H9 (cell line): ENCODE measurements at regions not wholly inside any gene's neighbourhood (a gene's known extent, or its start where the extent isn't known, plus 50 kb on each side); places are given as distances from the start of the nearest gene placed in this dataset.

Experiments used
- DNase-seq: peaks from one replicate; pipeline ENCODE4 v3.0.0-alpha.2; 2017
- H2AFZ ChIP-seq: one replicate; pipeline ENCODE4 v1.6.1; 2013; ENCODE audit warnings: mild to moderate bottlenecking, low read length, control low read depth, moderate library complexity
- H2AK5ac ChIP-seq: 2 replicates; pipeline ENCODE4 v1.6.1; 2013; ENCODE audit warnings: low read length, control low read depth, mixed read lengths; ENCODE audit not compliant: insufficient read length
- H2BK120ac ChIP-seq: one replicate; pipeline ENCODE4 v1.6.1; 2013; ENCODE audit warnings: low read depth, mild to moderate bottlenecking, low read length, control low read depth, inconsistent platforms; ENCODE audit not compliant: poor library complexity, severe bottlenecking
- H2BK12ac ChIP-seq: 2 replicates; pipeline ENCODE4 v1.6.1; 2013; ENCODE audit warnings: low read length, control low read depth, mixed read lengths, low read depth; ENCODE audit not compliant: insufficient read length
- H2BK15ac ChIP-seq: 2 replicates; pipeline ENCODE4 v1.6.1; 2013; ENCODE audit warnings: low read depth, low read length, control low read depth
- H2BK20ac ChIP-seq: one replicate; pipeline ENCODE4 v1.6.1; 2013; ENCODE audit warnings: low read depth, mild to moderate bottlenecking, low read length, control low read depth, inconsistent platforms; ENCODE audit not compliant: poor library complexity, severe bottlenecking
- H2BK5ac ChIP-seq: 2 replicates; pipeline ENCODE4 v1.6.1; 2013; ENCODE audit warnings: low read length, control low read depth, mixed read lengths; ENCODE audit not compliant: insufficient read length
- H3K14ac ChIP-seq: 2 replicates; pipeline ENCODE4 v1.6.1; 2013; ENCODE audit warnings: low read length, control low read depth; ENCODE audit not compliant: insufficient read depth
- H3K18ac ChIP-seq: 2 replicates; pipeline ENCODE4 v1.6.1; 2013; ENCODE audit warnings: low read depth, mild to moderate bottlenecking, mixed read lengths, low read length, control low read depth; ENCODE audit not compliant: insufficient read length
- H3K23ac ChIP-seq: 2 replicates; pipeline ENCODE4 v1.6.1; 2013; ENCODE audit warnings: low read length, control low read depth, mixed read lengths, low read depth; ENCODE audit not compliant: insufficient read length
- H3K23me2 ChIP-seq: 2 replicates; pipeline ENCODE4 v1.6.1; 2013; ENCODE audit warnings: low read depth, mild to moderate bottlenecking, mixed read lengths, low read length, control low read depth; ENCODE audit not compliant: insufficient read length, poor library complexity, severe bottlenecking
- H3K27ac ChIP-seq: 2 replicates; pipeline ENCODE4 v1.5.1; 2013; ENCODE audit warnings: low read length, control low read depth, mixed read lengths, low read depth; ENCODE audit not compliant: insufficient read length
- H3K27me3 ChIP-seq: 2 replicates; pipeline ENCODE4 v1.6.1; 2013; ENCODE audit warnings: low read length, control low read depth, inconsistent platforms; ENCODE audit not compliant: insufficient read depth
- H3K4ac ChIP-seq: 2 replicates; pipeline ENCODE4 v1.6.1; 2013; ENCODE audit warnings: low read depth, mild to moderate bottlenecking, control low read depth, inconsistent platforms, low read length, moderate library complexity
- H3K4me1 ChIP-seq: 2 replicates; pipeline ENCODE4 v1.6.1; 2013; ENCODE audit warnings: low read length, control low read depth, inconsistent platforms; ENCODE audit not compliant: insufficient read depth
- H3K4me2 ChIP-seq: 2 replicates; pipeline ENCODE4 v1.6.1; 2013; ENCODE audit warnings: low read length, control low read depth, mixed read lengths; ENCODE audit not compliant: insufficient read length, insufficient read depth
- H3K56ac ChIP-seq: 2 replicates; pipeline ENCODE4 v1.6.1; 2013; ENCODE audit warnings: low read depth, mild to moderate bottlenecking, mixed read lengths, low read length, control low read depth; ENCODE audit not compliant: insufficient read length
- H3K79me1 ChIP-seq: 2 replicates; pipeline ENCODE4 v1.6.1; 2013; ENCODE audit warnings: low read depth, mild to moderate bottlenecking, moderate library complexity, low read length, control low read depth, inconsistent platforms; ENCODE audit not compliant: insufficient read depth, poor library complexity, severe bottlenecking
- H3K79me2 ChIP-seq: 2 replicates; pipeline ENCODE4 v1.6.1; 2013; ENCODE audit warnings: low read length, control low read depth, inconsistent platforms; ENCODE audit not compliant: insufficient read depth
- H3K9ac ChIP-seq: 2 replicates; pipeline ENCODE4 v1.6.1; 2013; ENCODE audit warnings: low read length, control low read depth, mixed read lengths; ENCODE audit not compliant: insufficient read length; ENCODE audit errors: extremely low read depth
- H3K9me3 ChIP-seq: one replicate; pipeline ENCODE4 v1.6.1; 2013; ENCODE audit warnings: low read depth, low read length, inconsistent platforms; ENCODE audit not compliant: control insufficient read depth
- H3T11ph ChIP-seq: one replicate; pipeline ENCODE4 v1.6.1; 2013; ENCODE audit warnings: mild to moderate bottlenecking, low read length, control low read depth, inconsistent platforms
- H4K20me1 ChIP-seq: one replicate; pipeline ENCODE4 v1.6.1; 2013; ENCODE audit not compliant: control insufficient read depth, insufficient read length, insufficient read depth
- H4K5ac ChIP-seq: 2 replicates; pipeline ENCODE4 v1.6.1; 2013; ENCODE audit warnings: low read depth, mild to moderate bottlenecking, mixed read lengths, low read length, control low read depth; ENCODE audit not compliant: insufficient read length
- H4K8ac ChIP-seq: replicated peaks from 2 replicates; pipeline ENCODE4 v1.6.1; 2013; ENCODE audit warnings: low read length, control low read depth, mixed read lengths, low read depth; ENCODE audit not compliant: insufficient read length
- H4K91ac ChIP-seq: 2 replicates; pipeline ENCODE4 v1.6.1; 2013; ENCODE audit warnings: low read depth, mild to moderate bottlenecking, moderate library complexity, mixed read lengths, low read length, control low read depth; ENCODE audit not compliant: insufficient read length
- H3K27ac Mint-ChIP-seq, 3 experiments: 2 replicates in 2 of 3; 3 replicates in 1 of 3; pipeline ENCODE4 v1.8.0; 2020 to 2021; ENCODE audit warnings: mixed read lengths in 3 of 3, mild to moderate bottlenecking in 1 of 3, moderate library complexity in 1 of 3
- H3K27me3 Mint-ChIP-seq: 2 replicates; pipeline ENCODE4 v1.8.0; 2021; ENCODE audit warnings: low read depth, mild to moderate bottlenecking, moderate library complexity, mixed read lengths
- H3K36me3 Mint-ChIP-seq, 3 experiments: 2 replicates in 2 of 3; 3 replicates in 1 of 3; pipeline ENCODE4 v1.8.0; 2020 to 2021; ENCODE audit warnings: low read depth in 3 of 3, mixed read lengths in 3 of 3; ENCODE audit not compliant: insufficient read depth in 1 of 3
- H3K4me1 Mint-ChIP-seq, 2 experiments: 2 replicates each; pipeline ENCODE4 v1.8.0; 2020; ENCODE audit warnings: mixed read lengths in 2 of 2
- H3K4me3 Mint-ChIP-seq, 2 experiments: 2 replicates in 1 of 2; 3 replicates in 1 of 2; pipeline ENCODE4 v1.8.0; 2020 to 2021; ENCODE audit warnings: mild to moderate bottlenecking in 2 of 2, mixed read lengths in 2 of 2, moderate library complexity in 1 of 2
- H3K9me3 Mint-ChIP-seq, 2 experiments: 2 replicates in 1 of 2; 3 replicates in 1 of 2; pipeline ENCODE4 v1.8.0; 2020; ENCODE audit warnings: mild to moderate bottlenecking in 2 of 2, mixed read lengths in 2 of 2, moderate library complexity in 1 of 2
- CTCF ChIP-seq: fragments of 200-600 bp; sonication (generic); conservative IDR thresholded peaks from 3 replicates; pipeline ENCODE4 v1.8.0; 2021; ENCODE audit warnings: antibody characterized with exemption, mild to moderate bottlenecking
- WGBS: extraction: QIAGEN DNeasy Blood & Tissue Kit; methylation state at CpG from one replicate; pipeline ENCODE4 v1.1.7; 2013; ENCODE audit warnings: missing lambda C conversion rate, low lambda C conversion rate, mixed read lengths; ENCODE audit not compliant: insufficient read length; ENCODE audit errors: extremely low coverage; 5-methylcytosine and 5-hydroxymethylcytosine counted together

- Mint-ChIP-seq H3K4me3 (no peak overlapping the region), H3K27ac (no peak overlapping the region), H3K4me1 (peaks cover 0 to 1% of the 10 kb centered on the region in 2 experiments; a peak in 1 of 4 replicates), H3K36me3 (no peaks in the 10 kb centered on the region), H3K27me3 (no peaks in the 10 kb centered on the region), H3K9me3 (no peaks in the 10 kb centered on the region)
- Histone ChIP-seq H3K9me3 (no peaks in the 10 kb centered on the region), H4K91ac (no peak overlapping the region), H2BK15ac (no peak overlapping the region), H3K4ac (no peak overlapping the region), H2AK5ac (no peak overlapping the region), H3K4me2 (no peak overlapping the region), H3K4me1 (no peaks in the 10 kb centered on the region), H3K23me2 (no peaks in the 10 kb centered on the region), H3K56ac (no peak overlapping the region), H3K18ac (no peak overlapping the region), H3K23ac (no peak overlapping the region), H3K27ac (no peak overlapping the region), H2BK5ac (no peak overlapping the region), H4K20me1 (no peaks in the 10 kb centered on the region), H2BK12ac (no peak overlapping the region), H3K79me1 (no peaks in the 10 kb centered on the region), H2AFZ (no peak overlapping the region), H2BK120ac (no peak overlapping the region), H4K5ac (no peak overlapping the region), H3K9ac (no peak overlapping the region), H4K8ac (no peak overlapping the region), H2BK20ac (no peak overlapping the region), H3T11ph (no peak overlapping the region), H3K14ac (no peak overlapping the region), H3K79me2 (no peaks in the 10 kb centered on the region), H3K27me3 (no peaks in the 10 kb centered on the region)
- TF ChIP-seq CTCF = no peak
- no CpG with 5 or more reads among the region's 5 CpGs for WGBS
- no peak for DNase-seq
These were observed 1234.4 kb downstream of the SUCLG1 start for GRCh38 chr2:83224591-83225200.
